ENCODE measurements at regions not wholly inside any gene's neighbourhood (a gene's known extent, or its start where the extent isn't known, plus 50 kb on each side); places are given as distances from the start of the nearest gene placed in this dataset.
"Not testable (repeated sequence)": the region's sequence is repeated elsewhere in the genome, so short reads cannot be mapped to it uniquely, and the experiment has no call there.

DNA sequence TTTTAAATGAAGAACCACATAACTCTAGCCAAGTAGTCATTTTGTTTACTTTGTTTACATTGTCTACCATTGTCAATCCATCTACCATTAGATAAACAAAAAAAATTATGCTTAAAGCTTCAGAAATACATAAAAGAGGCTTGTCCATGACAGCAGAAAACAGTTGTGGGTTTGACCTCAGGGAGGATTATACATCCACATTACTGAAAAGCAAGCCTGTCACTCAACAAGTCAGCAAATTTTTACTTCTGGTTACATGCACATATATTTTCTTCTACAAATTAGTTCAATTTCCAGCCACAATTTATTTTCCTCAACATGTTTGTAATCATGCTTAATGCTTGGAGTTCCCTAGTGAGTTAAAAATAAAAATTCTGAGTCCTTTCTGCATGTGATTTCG is 713.3 kb downstream of the COL12A1 start:
- DNase-seq (ENCODE audit: insufficient read length, low spot score, missing footprints), result no peak

DNA sequence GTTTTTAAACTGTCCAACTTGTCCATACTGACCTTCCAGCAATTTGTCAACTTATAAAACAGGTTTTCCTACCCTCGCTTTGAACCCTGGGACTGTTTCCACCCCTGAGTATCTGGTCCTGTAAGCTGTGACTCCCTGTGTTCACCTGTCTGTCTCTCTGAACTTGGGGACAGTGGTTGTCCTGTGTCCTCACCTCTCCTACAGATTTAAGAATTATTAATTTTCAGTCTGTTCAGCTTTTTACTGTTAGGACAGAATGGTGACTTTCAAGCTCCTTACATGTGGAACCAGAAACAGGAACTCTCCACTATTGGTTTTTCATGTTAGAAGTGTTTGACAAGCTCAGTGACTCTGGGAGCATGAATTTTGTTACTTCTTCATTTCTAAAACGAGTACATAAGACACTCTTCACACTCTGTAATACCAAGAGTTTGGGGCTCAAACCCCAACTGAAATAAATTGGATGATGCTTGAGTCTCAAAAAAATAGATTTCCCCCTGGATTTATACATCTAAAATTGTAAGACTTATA is 713.9 kb downstream of the COL12A1 start:
- Histone ChIP-seq H3K36me3 (ENCODE audit: insufficient read depth, low read length) (no peaks in the 10 kb centered on the region), H3K27me3 (ENCODE audit: insufficient read depth, low read length) (no peaks in the 10 kb centered on the region), H3K4me3 (ENCODE audit: insufficient read depth, low read length) (no peak overlapping the region), H2AFZ (ENCODE audit: low read length) (no peak overlapping the region), H3K79me2 (ENCODE audit: insufficient read depth, low read length) (no peaks in the 10 kb centered on the region), H4K20me1 (ENCODE audit: insufficient read depth, low read length) (no peaks in the 10 kb centered on the region), H3K4me1 (ENCODE audit: insufficient read depth, low read length) (no peaks in the 10 kb centered on the region), H3K27ac (ENCODE audit: low read depth, low read length) (no peak overlapping the region), H3K4me2 (ENCODE audit: insufficient read depth, low read length) (no peak overlapping the region), H3K9me3 (ENCODE audit: low read depth, low read length) (no peaks in the 10 kb centered on the region)
- DNase-seq (ENCODE audit: insufficient read length, low spot score, missing footprints), result no peak
- TF ChIP-seq, protein P1, sequence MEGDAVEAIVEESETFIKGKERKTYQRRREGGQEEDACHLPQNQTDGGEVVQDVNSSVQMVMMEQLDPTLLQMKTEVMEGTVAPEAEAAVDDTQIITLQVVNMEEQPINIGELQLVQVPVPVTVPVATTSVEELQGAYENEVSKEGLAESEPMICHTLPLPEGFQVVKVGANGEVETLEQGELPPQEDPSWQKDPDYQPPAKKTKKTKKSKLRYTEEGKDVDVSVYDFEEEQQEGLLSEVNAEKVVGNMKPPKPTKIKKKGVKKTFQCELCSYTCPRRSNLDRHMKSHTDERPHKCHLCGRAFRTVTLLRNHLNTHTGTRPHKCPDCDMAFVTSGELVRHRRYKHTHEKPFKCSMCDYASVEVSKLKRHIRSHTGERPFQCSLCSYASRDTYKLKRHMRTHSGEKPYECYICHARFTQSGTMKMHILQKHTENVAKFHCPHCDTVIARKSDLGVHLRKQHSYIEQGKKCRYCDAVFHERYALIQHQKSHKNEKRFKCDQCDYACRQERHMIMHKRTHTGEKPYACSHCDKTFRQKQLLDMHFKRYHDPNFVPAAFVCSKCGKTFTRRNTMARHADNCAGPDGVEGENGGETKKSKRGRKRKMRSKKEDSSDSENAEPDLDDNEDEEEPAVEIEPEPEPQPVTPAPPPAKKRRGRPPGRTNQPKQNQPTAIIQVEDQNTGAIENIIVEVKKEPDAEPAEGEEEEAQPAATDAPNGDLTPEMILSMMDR (IDR thresholded peaks at IDR 0.05; ENCODE audit: extremely low read depth, low read depth, low read length), result no peak

More for the DNA sequence above, 713.3 kb downstream of the COL12A1 start:
- H3K4me2 ChIP-seq (ENCODE audit: insufficient read depth, low read length), result no peak overlapping the region
- no peak overlapping the region for H2AFZ ChIP-seq (ENCODE audit: low read length)
- no peaks in the 10 kb centered on the region for H3K9me3 ChIP-seq (ENCODE audit: low read depth, low read length)
- no peaks in the 10 kb centered on the region for H3K79me2 ChIP-seq (ENCODE audit: insufficient read depth, low read length)
- no peaks in the 10 kb centered on the region for H4K20me1 ChIP-seq (ENCODE audit: insufficient read depth, low read length)
- H3K27ac ChIP-seq (ENCODE audit: low read depth, low read length), result no peak overlapping the region
- H3K27me3 ChIP-seq (ENCODE audit: insufficient read depth, low read length), result no peaks in the 10 kb centered on the region
- TF ChIP-seq, protein P1 (IDR thresholded peaks at IDR 0.05; ENCODE audit: extremely low read depth, low read depth, low read length), result no peak
- H3K4me1 ChIP-seq (ENCODE audit: insufficient read depth, low read length), result no peaks in the 10 kb centered on the region
- H3K36me3 ChIP-seq (ENCODE audit: insufficient read depth, low read length), result no peaks in the 10 kb centered on the region
- H3K4me3 ChIP-seq (ENCODE audit: insufficient read depth, low read length), result no peak overlapping the region

DNA sequence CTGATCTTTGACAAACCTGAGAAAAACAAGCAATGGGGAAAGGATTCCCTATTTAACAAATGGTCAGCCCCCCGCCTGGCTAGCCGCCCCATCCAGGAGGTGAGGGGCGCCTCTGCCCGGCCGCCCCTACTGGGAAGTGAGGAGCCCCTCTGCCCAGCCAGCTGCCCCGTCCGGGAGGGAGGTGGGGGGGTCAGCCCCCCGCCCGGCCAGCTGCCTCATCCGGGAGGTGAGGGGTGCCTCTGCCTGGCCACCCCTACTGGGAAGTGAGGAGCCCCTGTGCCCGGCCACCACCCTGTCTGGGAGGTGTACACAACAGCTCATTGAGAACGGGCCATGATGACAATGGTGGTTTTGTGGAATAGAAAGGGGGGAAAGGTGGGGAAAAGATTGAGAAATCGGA is 717.1 kb downstream of the COL12A1 start:
- not testable (repeated sequence) for H3K4me3 ChIP-seq (ENCODE audit: insufficient read depth, low read length); H3K4me2 ChIP-seq (ENCODE audit: insufficient read depth, low read length); H3K79me2 ChIP-seq (ENCODE audit: insufficient read depth, low read length); H2AFZ ChIP-seq (ENCODE audit: low read length); H3K27me3 ChIP-seq (ENCODE audit: insufficient read depth, low read length); H4K20me1 ChIP-seq (ENCODE audit: insufficient read depth, low read length); H3K4me1 ChIP-seq (ENCODE audit: insufficient read depth, low read length); H3K36me3 ChIP-seq (ENCODE audit: insufficient read depth, low read length); H3K9me3 ChIP-seq (ENCODE audit: low read depth, low read length); DNase-seq (ENCODE audit: insufficient read length, low spot score, missing footprints); H3K27ac ChIP-seq (ENCODE audit: low read depth, low read length)

DNA sequence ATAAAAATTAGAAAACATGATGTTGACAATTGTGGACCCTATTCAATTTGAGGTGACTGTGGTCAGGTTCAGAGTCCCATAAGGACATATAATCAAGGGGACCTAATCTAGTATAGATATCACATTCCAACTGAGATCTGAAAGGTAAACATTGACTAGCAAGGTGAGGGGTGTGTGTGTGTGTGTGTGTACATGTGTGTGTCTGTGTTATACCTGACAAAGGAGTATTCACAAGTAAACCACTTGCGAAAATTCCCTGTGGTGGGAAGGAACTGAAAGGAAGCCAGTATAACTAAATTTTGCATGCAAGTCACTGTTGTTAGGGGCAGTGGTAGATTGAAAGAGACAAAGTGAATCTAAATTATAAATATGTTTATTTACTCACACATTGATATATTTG is 723.7 kb downstream of the COL12A1 start:
- H3K9me3 ChIP-seq (ENCODE audit: low read depth, low read length), result no peaks in the 10 kb centered on the region
- H3K4me3 ChIP-seq (ENCODE audit: insufficient read depth, low read length), result no peak overlapping the region
- TF ChIP-seq, protein P1 (IDR thresholded peaks at IDR 0.05; ENCODE audit: extremely low read depth, low read depth, low read length), result no peak
- H2AFZ ChIP-seq (ENCODE audit: low read length), result no peak overlapping the region
- H3K27me3 ChIP-seq (ENCODE audit: insufficient read depth, low read length), result no peaks in the 10 kb centered on the region
- no peak overlapping the region for H3K4me2 ChIP-seq (ENCODE audit: insufficient read depth, low read length)
- H3K4me1 ChIP-seq (ENCODE audit: insufficient read depth, low read length), result no peaks in the 10 kb centered on the region
- H4K20me1 ChIP-seq (ENCODE audit: insufficient read depth, low read length), result no peaks in the 10 kb centered on the region
- H3K36me3 ChIP-seq (ENCODE audit: insufficient read depth, low read length), result no peaks in the 10 kb centered on the region
- no peak overlapping the region for H3K27ac ChIP-seq (ENCODE audit: low read depth, low read length)
- DNase-seq (ENCODE audit: insufficient read length, low spot score, missing footprints), result no peak
- H3K79me2 ChIP-seq (ENCODE audit: insufficient read depth, low read length), result no peaks in the 10 kb centered on the region

All from osteoblast (primary cell).